H9 (cell line): ENCODE measurements at regions not wholly inside any gene's neighbourhood (a gene's known extent, or its start where the extent isn't known, plus 50 kb on each side); places are given as distances from the start of the nearest gene placed in this dataset.

ENCODE experiments used
- DNase-seq: peaks from one replicate; pipeline ENCODE4 v3.0.0-alpha.2; 2017
- H2AFZ ChIP-seq: one replicate; pipeline ENCODE4 v1.6.1; 2013; ENCODE audit warnings: mild to moderate bottlenecking, low read length, control low read depth, moderate library complexity
- H2AK5ac ChIP-seq: 2 replicates; pipeline ENCODE4 v1.6.1; 2013; ENCODE audit warnings: low read length, control low read depth, mixed read lengths; ENCODE audit not compliant: insufficient read length
- H2BK120ac ChIP-seq: one replicate; pipeline ENCODE4 v1.6.1; 2013; ENCODE audit warnings: low read depth, mild to moderate bottlenecking, low read length, control low read depth, inconsistent platforms; ENCODE audit not compliant: poor library complexity, severe bottlenecking
- H2BK12ac ChIP-seq: 2 replicates; pipeline ENCODE4 v1.6.1; 2013; ENCODE audit warnings: low read length, control low read depth, mixed read lengths, low read depth; ENCODE audit not compliant: insufficient read length
- H2BK15ac ChIP-seq: 2 replicates; pipeline ENCODE4 v1.6.1; 2013; ENCODE audit warnings: low read depth, low read length, control low read depth
- H2BK20ac ChIP-seq: one replicate; pipeline ENCODE4 v1.6.1; 2013; ENCODE audit warnings: low read depth, mild to moderate bottlenecking, low read length, control low read depth, inconsistent platforms; ENCODE audit not compliant: poor library complexity, severe bottlenecking
- H2BK5ac ChIP-seq: 2 replicates; pipeline ENCODE4 v1.6.1; 2013; ENCODE audit warnings: low read length, control low read depth, mixed read lengths; ENCODE audit not compliant: insufficient read length
- H3K14ac ChIP-seq: 2 replicates; pipeline ENCODE4 v1.6.1; 2013; ENCODE audit warnings: low read length, control low read depth; ENCODE audit not compliant: insufficient read depth
- H3K18ac ChIP-seq: 2 replicates; pipeline ENCODE4 v1.6.1; 2013; ENCODE audit warnings: low read depth, mild to moderate bottlenecking, mixed read lengths, low read length, control low read depth; ENCODE audit not compliant: insufficient read length
- H3K23ac ChIP-seq: 2 replicates; pipeline ENCODE4 v1.6.1; 2013; ENCODE audit warnings: low read length, control low read depth, mixed read lengths, low read depth; ENCODE audit not compliant: insufficient read length
- H3K23me2 ChIP-seq: 2 replicates; pipeline ENCODE4 v1.6.1; 2013; ENCODE audit warnings: low read depth, mild to moderate bottlenecking, mixed read lengths, low read length, control low read depth; ENCODE audit not compliant: insufficient read length, poor library complexity, severe bottlenecking
- H3K27ac ChIP-seq: 2 replicates; pipeline ENCODE4 v1.5.1; 2013; ENCODE audit warnings: low read length, control low read depth, mixed read lengths, low read depth; ENCODE audit not compliant: insufficient read length
- H3K27me3 ChIP-seq: 2 replicates; pipeline ENCODE4 v1.6.1; 2013; ENCODE audit warnings: low read length, control low read depth, inconsistent platforms; ENCODE audit not compliant: insufficient read depth
- H3K4ac ChIP-seq: 2 replicates; pipeline ENCODE4 v1.6.1; 2013; ENCODE audit warnings: low read depth, mild to moderate bottlenecking, control low read depth, inconsistent platforms, low read length, moderate library complexity
- H3K4me1 ChIP-seq: 2 replicates; pipeline ENCODE4 v1.6.1; 2013; ENCODE audit warnings: low read length, control low read depth, inconsistent platforms; ENCODE audit not compliant: insufficient read depth
- H3K4me2 ChIP-seq: 2 replicates; pipeline ENCODE4 v1.6.1; 2013; ENCODE audit warnings: low read length, control low read depth, mixed read lengths; ENCODE audit not compliant: insufficient read length, insufficient read depth
- H3K56ac ChIP-seq: 2 replicates; pipeline ENCODE4 v1.6.1; 2013; ENCODE audit warnings: low read depth, mild to moderate bottlenecking, mixed read lengths, low read length, control low read depth; ENCODE audit not compliant: insufficient read length
- H3K79me1 ChIP-seq: 2 replicates; pipeline ENCODE4 v1.6.1; 2013; ENCODE audit warnings: low read depth, mild to moderate bottlenecking, moderate library complexity, low read length, control low read depth, inconsistent platforms; ENCODE audit not compliant: insufficient read depth, poor library complexity, severe bottlenecking
- H3K79me2 ChIP-seq: 2 replicates; pipeline ENCODE4 v1.6.1; 2013; ENCODE audit warnings: low read length, control low read depth, inconsistent platforms; ENCODE audit not compliant: insufficient read depth
- H3K9ac ChIP-seq: 2 replicates; pipeline ENCODE4 v1.6.1; 2013; ENCODE audit warnings: low read length, control low read depth, mixed read lengths; ENCODE audit not compliant: insufficient read length; ENCODE audit errors: extremely low read depth
- H3K9me3 ChIP-seq: one replicate; pipeline ENCODE4 v1.6.1; 2013; ENCODE audit warnings: low read depth, low read length, inconsistent platforms; ENCODE audit not compliant: control insufficient read depth
- H3T11ph ChIP-seq: one replicate; pipeline ENCODE4 v1.6.1; 2013; ENCODE audit warnings: mild to moderate bottlenecking, low read length, control low read depth, inconsistent platforms
- H4K20me1 ChIP-seq: one replicate; pipeline ENCODE4 v1.6.1; 2013; ENCODE audit not compliant: control insufficient read depth, insufficient read length, insufficient read depth
- H4K5ac ChIP-seq: 2 replicates; pipeline ENCODE4 v1.6.1; 2013; ENCODE audit warnings: low read depth, mild to moderate bottlenecking, mixed read lengths, low read length, control low read depth; ENCODE audit not compliant: insufficient read length
- H4K8ac ChIP-seq: replicated peaks from 2 replicates; pipeline ENCODE4 v1.6.1; 2013; ENCODE audit warnings: low read length, control low read depth, mixed read lengths, low read depth; ENCODE audit not compliant: insufficient read length
- H4K91ac ChIP-seq: 2 replicates; pipeline ENCODE4 v1.6.1; 2013; ENCODE audit warnings: low read depth, mild to moderate bottlenecking, moderate library complexity, mixed read lengths, low read length, control low read depth; ENCODE audit not compliant: insufficient read length
- H3K27ac Mint-ChIP-seq, 3 experiments: 2 replicates in 2 of 3; 3 replicates in 1 of 3; pipeline ENCODE4 v1.8.0; 2020 to 2021; ENCODE audit warnings: mixed read lengths in 3 of 3, mild to moderate bottlenecking in 1 of 3, moderate library complexity in 1 of 3
- H3K27me3 Mint-ChIP-seq: 2 replicates; pipeline ENCODE4 v1.8.0; 2021; ENCODE audit warnings: low read depth, mild to moderate bottlenecking, moderate library complexity, mixed read lengths
- H3K36me3 Mint-ChIP-seq, 3 experiments: 2 replicates in 2 of 3; 3 replicates in 1 of 3; pipeline ENCODE4 v1.8.0; 2020 to 2021; ENCODE audit warnings: low read depth in 3 of 3, mixed read lengths in 3 of 3; ENCODE audit not compliant: insufficient read depth in 1 of 3
- H3K4me1 Mint-ChIP-seq, 2 experiments: 2 replicates each; pipeline ENCODE4 v1.8.0; 2020; ENCODE audit warnings: mixed read lengths in 2 of 2
- H3K4me3 Mint-ChIP-seq, 2 experiments: 2 replicates in 1 of 2; 3 replicates in 1 of 2; pipeline ENCODE4 v1.8.0; 2020 to 2021; ENCODE audit warnings: mild to moderate bottlenecking in 2 of 2, mixed read lengths in 2 of 2, moderate library complexity in 1 of 2
- H3K9me3 Mint-ChIP-seq, 2 experiments: 2 replicates in 1 of 2; 3 replicates in 1 of 2; pipeline ENCODE4 v1.8.0; 2020; ENCODE audit warnings: mild to moderate bottlenecking in 2 of 2, mixed read lengths in 2 of 2, moderate library complexity in 1 of 2
- CTCF ChIP-seq: fragments of 200-600 bp; sonication (generic); conservative IDR thresholded peaks from 3 replicates; pipeline ENCODE4 v1.8.0; 2021; ENCODE audit warnings: antibody characterized with exemption, mild to moderate bottlenecking
- WGBS: extraction: QIAGEN DNeasy Blood & Tissue Kit; methylation state at CpG from one replicate; pipeline ENCODE4 v1.1.7; 2013; ENCODE audit warnings: missing lambda C conversion rate, low lambda C conversion rate, mixed read lengths; ENCODE audit not compliant: insufficient read length; ENCODE audit errors: extremely low coverage; 5-methylcytosine and 5-hydroxymethylcytosine counted together

GRCh38 chr2:240363746-240364581 is 71.5 kb upstream of the GPC1 start:
- Histone ChIP-seq H4K8ac (no peak overlapping the region), H3K4me1 (no peaks in the 10 kb centered on the region), H2BK12ac (no peak overlapping the region), H3K9ac (no peak overlapping the region), H2BK15ac (no peak overlapping the region), H3K56ac (no peak overlapping the region), H3K79me1 (no peaks in the 10 kb centered on the region), H3K27ac (no peak overlapping the region), H4K5ac (no peak overlapping the region), H3K4ac (no peak overlapping the region), H2BK5ac (no peak overlapping the region), H3K27me3 (no peaks in the 10 kb centered on the region), H2AK5ac (no peak overlapping the region), H3K23me2 (no peaks in the 10 kb centered on the region), H4K20me1 (no peaks in the 10 kb centered on the region), H3K4me2 (no peak overlapping the region), H4K91ac (no peak overlapping the region), H2BK20ac (no peak overlapping the region), H3K18ac (no peak overlapping the region), H3K14ac (no peak overlapping the region; the same call in 1 of the 2 replicates), H2AFZ (no peak overlapping the region), H3K23ac (no peak overlapping the region), H3K79me2 (no peaks in the 10 kb centered on the region), H2BK120ac (no peak overlapping the region), H3K9me3 (peaks cover 14% of the 10 kb centered on the region), H3T11ph (no peak overlapping the region)
- no peak for DNase-seq
- Mint-ChIP-seq H3K4me1 (peaks cover 0 to 9% of the 10 kb centered on the region in 2 experiments; a peak in 3 of 4 replicates), H3K4me3 (no peak overlapping the region; a peak in 1 of 5 replicates), H3K9me3 (peaks cover 18 to 23% of the 10 kb centered on the region in 2 experiments), H3K27ac (no peak overlapping the region; a peak in 1 of 7 replicates), H3K27me3 (peaks cover 8% of the 10 kb centered on the region), H3K36me3 (peaks cover 2 to 18% (median 9%) of the 10 kb centered on the region in 3 experiments; a peak in 5 of 7 replicates)
- no CpG with 5 or more reads among the region's 28 CpGs for WGBS
- TF ChIP-seq CTCF, result no peak
